H1 (cell line): ENCODE measurements at regions not wholly inside any gene's neighbourhood (a gene's known extent, or its start where the extent isn't known, plus 50 kb on each side); places are given as distances from the start of the nearest gene placed in this dataset.

Experiments
- GTF2F1 ChIP-seq: IDR thresholded peaks from 2 replicates; pipeline ENCODE4 v1.6.1; 2012; ENCODE audit warnings: low read depth, low read length, improper control_type of control experiment, borderline replicate concordance
- POLR2AphosphoS5 ChIP-seq: IDR thresholded peaks from 2 replicates; pipeline ENCODE4 v1.6.1; 2011; ENCODE audit warnings: low read depth, low read length
- SP2 ChIP-seq: IDR thresholded peaks from 2 replicates; pipeline ENCODE4 v1.6.1; 2012; ENCODE audit warnings: mild to moderate bottlenecking, low read length, inconsistent platforms
- ZNF274 ChIP-seq: IDR thresholded peaks from 2 replicates; pipeline ENCODE4 v1.7.0; 2012; ENCODE audit warnings: low read length, borderline replicate concordance; ENCODE audit errors: extremely low read depth

GRCh38 chr1:119191325-119191724 lies 50.9 kb upstream of the WARS2 start (continued):
- TF ChIP-seq ZNF274 = no peak
- TF ChIP-seq GTF2F1 = no peak
- no peak for TF ChIP-seq SP2
- no peak for TF ChIP-seq POLR2AphosphoS5
